Fibroblast of pulmonary artery (primary cell): ENCODE measurements at regions not wholly inside any gene's neighbourhood (a gene's known extent, or its start where the extent isn't known, plus 50 kb on each side); places are given as distances from the start of the nearest gene placed in this dataset.

Source experiments
- DNase-seq: peaks from one replicate; pipeline ENCODE4 v3.0.0-alpha.2; 2010; ENCODE audit warnings: low read depth
- H3K4me3 ChIP-seq: replicated peaks from 2 replicates; pipeline ENCODE4 v1.5.1; 2011; ENCODE audit warnings: low read depth, mild to moderate bottlenecking, control low read depth, low read length, moderate library complexity
- TF ChIP-seq, protein P1 (sequence below): IDR thresholded peaks from 2 replicates; pipeline ENCODE4 v1.5.1; 2011; ENCODE audit warnings: mild to moderate bottlenecking, control low read depth, low read length, inconsistent platforms; ENCODE audit errors: missing control alignments

- DNase-seq: no peak
- TF ChIP-seq, protein P1, sequence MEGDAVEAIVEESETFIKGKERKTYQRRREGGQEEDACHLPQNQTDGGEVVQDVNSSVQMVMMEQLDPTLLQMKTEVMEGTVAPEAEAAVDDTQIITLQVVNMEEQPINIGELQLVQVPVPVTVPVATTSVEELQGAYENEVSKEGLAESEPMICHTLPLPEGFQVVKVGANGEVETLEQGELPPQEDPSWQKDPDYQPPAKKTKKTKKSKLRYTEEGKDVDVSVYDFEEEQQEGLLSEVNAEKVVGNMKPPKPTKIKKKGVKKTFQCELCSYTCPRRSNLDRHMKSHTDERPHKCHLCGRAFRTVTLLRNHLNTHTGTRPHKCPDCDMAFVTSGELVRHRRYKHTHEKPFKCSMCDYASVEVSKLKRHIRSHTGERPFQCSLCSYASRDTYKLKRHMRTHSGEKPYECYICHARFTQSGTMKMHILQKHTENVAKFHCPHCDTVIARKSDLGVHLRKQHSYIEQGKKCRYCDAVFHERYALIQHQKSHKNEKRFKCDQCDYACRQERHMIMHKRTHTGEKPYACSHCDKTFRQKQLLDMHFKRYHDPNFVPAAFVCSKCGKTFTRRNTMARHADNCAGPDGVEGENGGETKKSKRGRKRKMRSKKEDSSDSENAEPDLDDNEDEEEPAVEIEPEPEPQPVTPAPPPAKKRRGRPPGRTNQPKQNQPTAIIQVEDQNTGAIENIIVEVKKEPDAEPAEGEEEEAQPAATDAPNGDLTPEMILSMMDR: no peak
- H3K4me3 ChIP-seq: no peak overlapping the region
Measured at GRCh38 chr12:24455811-24456210, 493.1 kb downstream of the BCAT1 start.

DNA sequence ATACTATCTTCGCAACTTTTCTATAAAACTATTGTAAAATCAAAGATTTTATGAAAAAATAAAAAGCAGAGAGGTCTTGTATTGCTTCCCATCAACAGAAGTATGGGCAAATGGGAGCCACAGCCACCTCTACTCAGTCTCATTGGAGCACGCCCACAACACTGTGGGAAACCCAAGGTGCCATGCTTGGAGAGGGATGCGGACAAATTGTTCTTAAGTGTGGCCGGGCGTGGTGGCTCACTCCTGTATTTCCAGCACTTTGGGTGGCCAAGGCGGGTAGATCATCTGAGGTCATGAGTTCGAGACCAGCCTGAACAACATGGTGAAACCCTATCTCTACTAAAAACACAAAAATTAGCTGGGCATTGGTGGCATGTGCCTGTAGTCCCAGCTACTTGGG, 498.2 kb upstream of the SOX5 start:
- no peak overlapping the region for H3K4me3 ChIP-seq
- no peak for DNase-seq
- TF ChIP-seq, protein P1: no peak

DNA sequence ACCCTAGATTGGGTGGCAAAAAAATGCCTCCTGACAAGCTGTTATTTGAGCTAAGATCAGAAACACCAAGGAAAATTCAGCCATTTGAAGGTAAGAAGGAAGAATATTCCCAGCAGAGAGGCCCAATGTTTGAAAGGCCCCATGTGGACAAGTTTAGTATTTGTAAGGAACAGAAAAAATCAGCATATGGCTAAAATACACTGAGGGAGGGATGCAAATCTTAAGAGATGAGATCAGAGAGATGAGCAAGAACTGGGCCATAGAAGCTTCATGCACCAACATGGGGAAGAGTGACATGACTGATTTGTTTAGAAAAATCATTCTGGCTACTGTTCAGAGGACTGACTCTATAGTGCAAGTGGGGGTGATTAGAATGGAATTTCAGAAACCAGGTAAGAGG, 496.8 kb upstream of the SOX5 start:
- H3K4me3 ChIP-seq: no peak overlapping the region
- DNase-seq: no peak
- TF ChIP-seq, protein P1: no peak

DNA sequence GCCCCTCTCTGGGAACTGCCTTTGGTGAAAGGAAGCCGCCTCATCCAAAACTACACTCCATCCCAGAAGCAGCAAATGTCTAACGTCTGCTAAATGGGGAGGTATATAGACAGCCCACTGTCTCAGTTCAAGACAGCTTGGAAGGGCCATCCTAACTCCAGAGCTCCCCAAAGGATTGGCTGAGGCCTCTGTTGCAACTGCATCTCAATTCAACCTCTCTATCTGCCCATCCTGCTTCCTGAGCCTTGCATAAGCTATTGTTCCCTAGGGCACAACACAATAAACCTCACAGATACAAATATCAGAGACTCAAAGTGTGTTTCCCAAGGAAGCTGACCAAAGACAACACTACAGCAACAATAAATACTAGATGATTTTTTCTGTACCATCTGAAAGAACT, 495.2 kb upstream of the SOX5 start:
- TF ChIP-seq, protein P1: no peak
- H3K4me3 ChIP-seq: no peak overlapping the region
- no peak for DNase-seq

GRCh38 chr12:24441458-24441857, 492.0 kb upstream of the SOX5 start:
- DNase-seq: no peak
- TF ChIP-seq, protein P1: no peak
- no peak overlapping the region for H3K4me3 ChIP-seq

- TF ChIP-seq, protein P1: no peak
- no peak overlapping the region for H3K4me3 ChIP-seq
- no peak for DNase-seq
Measured at GRCh38 chr12:24436667-24437066, 487.2 kb upstream of the SOX5 start.

- no peak overlapping the region for H3K4me3 ChIP-seq
- TF ChIP-seq, protein P1: no peak
- no peak for DNase-seq
Measured at GRCh38 chr12:24431872-24432271, 482.4 kb upstream of the SOX5 start.
